Thymus (tissue), 11 donors: ENCODE measurements at regions not wholly inside any gene's neighbourhood (a gene's known extent, or its start where the extent isn't known, plus 50 kb on each side); places are given as distances from the start of the nearest gene placed in this dataset.

Source experiments
- DNase-seq, 9 donors: peaks; one replicate each; pipeline ENCODE4 v3.0.0-alpha.2; 2013; ENCODE audit warnings: low spot score in 9 of 9, low read depth in 6 of 9, missing footprints in 1 of 9
- H3K27ac ChIP-seq, 2 donors: one replicate each; pipeline ENCODE4 v1.5.1; 2013; ENCODE audit warnings: control low read depth in 1 of 2, low read depth in 1 of 2, low read length in 1 of 2, mild to moderate bottlenecking in 1 of 2, moderate library complexity in 1 of 2
- H3K27me3 ChIP-seq, 2 donors: one replicate each; pipeline ENCODE4 v1.5.1; 2013; ENCODE audit warnings: low read length in 1 of 2; ENCODE audit not compliant: control insufficient read depth in 2 of 2, insufficient read depth in 1 of 2
- H3K36me3 ChIP-seq, 2 donors: one replicate each; pipeline ENCODE4 v1.5.1; 2013; ENCODE audit warnings: low read length in 1 of 2, mild to moderate bottlenecking in 1 of 2, moderate library complexity in 1 of 2; ENCODE audit not compliant: control insufficient read depth in 2 of 2, insufficient read depth in 2 of 2
- H3K4me1 ChIP-seq, 2 donors: one replicate each; pipeline ENCODE4 v1.5.1; 2013; ENCODE audit warnings: low read length in 2 of 2; ENCODE audit not compliant: control insufficient read depth in 2 of 2, insufficient read depth in 2 of 2
- H3K4me3 ChIP-seq, 2 donors: one replicate each; pipeline ENCODE4 v1.5.1; 2013; ENCODE audit warnings: low read length in 2 of 2, control low read depth in 1 of 2, mild to moderate bottlenecking in 1 of 2
- H3K9me3 ChIP-seq, 2 donors: one replicate each; pipeline ENCODE4 v1.5.1; 2013; ENCODE audit warnings: low read length in 1 of 2, mild to moderate bottlenecking in 1 of 2; ENCODE audit not compliant: control insufficient read depth in 2 of 2, insufficient read depth in 1 of 2
- WGBS: extraction: QIAGEN DNeasy Blood & Tissue Kit; methylation state at CpG from one replicate; pipeline ENCODE4 v1.1.7; 2013; 5-methylcytosine and 5-hydroxymethylcytosine counted together
- donor health status: healthy.

GRCh38 chr21:35942211-35943144 is 117.8 kb downstream of the SETD4 start:
- no peak for DNase-seq
- H3K9me3 ChIP-seq = no peaks in the 10 kb centered on the region
- H3K4me3 ChIP-seq = no peak overlapping the region
- H3K27ac ChIP-seq = no peak overlapping the region
- H3K36me3 ChIP-seq = no peaks in the 10 kb centered on the region
- no peaks in the 10 kb centered on the region for H3K4me1 ChIP-seq
- H3K27me3 ChIP-seq = peaks cover 0 to 3% of the 10 kb centered on the region in 2 donors
- WGBS = 85% methylated on average over 8 of the region's 8 CpGs

- no peaks in the 10 kb centered on the region for H3K36me3 ChIP-seq
- H3K4me1 ChIP-seq = no peaks in the 10 kb centered on the region
- peak in 2 of 9 donors; percentile 32 to 47 for DNase-seq
- no peak overlapping the region for H3K4me3 ChIP-seq
- H3K27me3 ChIP-seq = peaks cover 0 to 3% of the 10 kb centered on the region in 2 donors
- no peak overlapping the region for H3K27ac ChIP-seq
- H3K9me3 ChIP-seq = no peaks in the 10 kb centered on the region
- WGBS = 51% methylated on average over 11 of the region's 11 CpGs
Measured at GRCh38 chr21:35940074-35940927, 120.0 kb downstream of the SETD4 start.

- no peak for DNase-seq
Measured at GRCh38 chr21:35938446-35938845, 121.9 kb downstream of the SETD4 start.

DNA sequence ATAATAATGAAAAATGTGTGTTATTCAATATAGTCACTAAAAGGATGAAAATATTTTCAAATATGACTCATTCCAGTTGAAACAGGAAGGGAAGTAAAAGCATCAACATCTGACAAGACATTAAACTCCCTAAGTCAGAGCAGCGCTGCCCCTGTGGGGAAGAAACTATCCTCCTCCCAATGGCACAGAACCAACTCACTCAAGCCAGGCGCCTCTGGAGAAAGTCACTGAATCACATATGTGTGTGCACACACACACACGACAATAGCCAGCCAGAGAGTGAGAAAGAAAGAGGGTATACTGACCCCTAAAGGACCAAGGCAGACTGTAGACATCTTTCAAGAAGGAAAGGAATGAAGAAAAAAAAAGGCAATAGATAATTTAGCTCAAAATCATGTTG is 126.9 kb downstream of the SETD4 start:
- no peaks in the 10 kb centered on the region for H3K27me3 ChIP-seq
- H3K4me1 ChIP-seq = peaks cover 3 to 11% of the 10 kb centered on the region in 2 donors
- no peak overlapping the region for H3K27ac ChIP-seq
- H3K36me3 ChIP-seq = no peaks in the 10 kb centered on the region
- peak in 1 of 9 donors; percentile 12 for DNase-seq
- no peak overlapping the region for H3K4me3 ChIP-seq
- H3K9me3 ChIP-seq = no peaks in the 10 kb centered on the region
- WGBS = 67% methylated on average over 3 of the region's 3 CpGs

More at GRCh38 chr21:35938446-35938845, 121.9 kb downstream of the SETD4 start:
- Histone ChIP-seq H3K4me1 (no peaks in the 10 kb centered on the region), H3K27ac (no peak overlapping the region), H3K4me3 (no peak overlapping the region), H3K27me3 (peaks cover 0 to 3% of the 10 kb centered on the region in 2 donors), H3K36me3 (no peaks in the 10 kb centered on the region), H3K9me3 (no peaks in the 10 kb centered on the region)
- over 99% methylated on average over 2 of the region's 2 CpGs for WGBS

DNA sequence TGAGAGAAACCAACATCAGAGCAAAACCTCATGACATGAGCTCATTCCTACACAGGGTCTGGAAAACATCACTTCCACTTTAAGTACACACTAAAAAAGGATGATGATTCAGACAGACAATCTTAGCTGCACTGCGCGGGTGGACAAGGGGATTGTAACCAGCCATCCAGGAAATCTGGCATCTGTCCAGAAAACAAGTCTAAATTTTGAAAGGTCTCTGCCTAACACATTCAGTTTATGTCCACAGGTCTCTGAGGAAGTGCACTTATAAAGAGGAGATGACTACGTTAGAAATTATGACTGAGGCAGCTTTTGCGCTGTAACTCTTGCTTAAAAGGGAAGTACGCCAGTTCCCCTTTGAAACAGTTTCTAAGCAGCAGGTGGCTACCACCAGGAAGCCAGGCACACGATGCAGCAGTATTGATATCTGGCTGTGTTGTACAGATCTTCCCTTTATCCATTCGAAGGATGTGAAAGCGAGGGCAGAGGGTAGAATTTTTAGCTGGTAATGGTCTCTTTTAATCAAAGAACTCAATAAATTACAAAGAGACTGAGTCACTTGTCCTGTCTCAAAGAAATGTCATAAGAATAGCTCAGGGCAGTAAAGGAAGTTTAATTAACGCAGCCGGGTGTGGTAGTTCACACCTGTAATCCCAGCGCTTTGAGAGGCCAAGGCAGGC is 128.0 kb downstream of the SETD4 start:
- Histone ChIP-seq H3K4me1 (peaks cover 3 to 11% of the 10 kb centered on the region in 2 donors), H3K27me3 (no peaks in the 10 kb centered on the region), H3K36me3 (no peaks in the 10 kb centered on the region), H3K9me3 (no peaks in the 10 kb centered on the region), H3K4me3 (no peak overlapping the region), H3K27ac (peak overlapping the region in 1 of 2 donors; percentile 12)
- DNase-seq = peak in 7 of 9 donors; percentile 28 to 71 (median 35)
- 7% methylated on average over 11 of the region's 11 CpGs for WGBS

DNA sequence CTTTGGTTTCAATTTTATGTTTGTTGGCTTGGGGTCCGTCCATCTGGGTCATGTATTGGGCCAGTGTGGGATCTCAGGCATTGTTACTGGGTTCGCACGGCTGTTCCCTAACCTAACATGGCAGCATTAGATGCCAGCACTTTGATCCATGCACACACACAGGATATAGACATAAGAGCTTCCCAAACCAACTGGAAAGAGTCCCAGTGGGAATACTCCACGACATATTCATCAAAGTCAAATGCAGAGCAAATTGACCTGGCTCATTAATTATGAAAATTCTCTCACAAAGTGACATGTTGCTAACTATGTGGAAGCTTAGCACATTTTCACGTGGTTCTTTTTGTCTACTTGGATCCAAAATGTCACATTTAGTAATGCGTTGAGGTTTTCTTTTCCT is 130.4 kb downstream of the SETD4 start:
- Histone ChIP-seq H3K27ac (no peak overlapping the region), H3K4me1 (peaks cover 3 to 11% of the 10 kb centered on the region in 2 donors), H3K4me3 (no peak overlapping the region), H3K27me3 (no peaks in the 10 kb centered on the region), H3K9me3 (no peaks in the 10 kb centered on the region), H3K36me3 (no peaks in the 10 kb centered on the region)
- no peak for DNase-seq
- WGBS = 88% methylated on average over 6 of the region's 6 CpGs

DNA sequence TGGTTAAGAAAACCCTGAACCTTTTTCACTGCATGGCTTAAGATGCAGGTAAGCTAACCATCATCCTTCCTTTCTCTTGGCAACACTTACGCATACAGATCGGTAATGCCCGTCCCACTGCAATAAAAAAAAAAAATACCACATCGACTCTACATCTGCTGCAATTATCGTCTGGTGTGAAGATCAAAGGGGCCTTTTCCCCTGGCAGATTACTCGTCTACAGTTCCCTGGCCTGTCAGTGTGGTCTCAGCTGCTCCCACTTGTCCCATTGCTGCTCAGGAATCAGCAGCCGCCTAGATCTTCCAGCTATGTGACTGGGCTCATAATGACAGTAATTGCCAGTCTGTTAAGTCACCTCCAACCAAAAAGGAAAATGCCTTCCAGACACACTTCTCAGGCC is 133.1 kb downstream of the SETD4 start:
- no peak for DNase-seq
- H3K36me3 ChIP-seq = no peaks in the 10 kb centered on the region
- 52% methylated on average over 7 of the region's 7 CpGs for WGBS
- no peak overlapping the region for H3K4me3 ChIP-seq
- H3K4me1 ChIP-seq = peaks cover 0 to 6% of the 10 kb centered on the region in 2 donors
- no peaks in the 10 kb centered on the region for H3K9me3 ChIP-seq
- H3K27ac ChIP-seq = no peak overlapping the region
- no peaks in the 10 kb centered on the region for H3K27me3 ChIP-seq

DNA sequence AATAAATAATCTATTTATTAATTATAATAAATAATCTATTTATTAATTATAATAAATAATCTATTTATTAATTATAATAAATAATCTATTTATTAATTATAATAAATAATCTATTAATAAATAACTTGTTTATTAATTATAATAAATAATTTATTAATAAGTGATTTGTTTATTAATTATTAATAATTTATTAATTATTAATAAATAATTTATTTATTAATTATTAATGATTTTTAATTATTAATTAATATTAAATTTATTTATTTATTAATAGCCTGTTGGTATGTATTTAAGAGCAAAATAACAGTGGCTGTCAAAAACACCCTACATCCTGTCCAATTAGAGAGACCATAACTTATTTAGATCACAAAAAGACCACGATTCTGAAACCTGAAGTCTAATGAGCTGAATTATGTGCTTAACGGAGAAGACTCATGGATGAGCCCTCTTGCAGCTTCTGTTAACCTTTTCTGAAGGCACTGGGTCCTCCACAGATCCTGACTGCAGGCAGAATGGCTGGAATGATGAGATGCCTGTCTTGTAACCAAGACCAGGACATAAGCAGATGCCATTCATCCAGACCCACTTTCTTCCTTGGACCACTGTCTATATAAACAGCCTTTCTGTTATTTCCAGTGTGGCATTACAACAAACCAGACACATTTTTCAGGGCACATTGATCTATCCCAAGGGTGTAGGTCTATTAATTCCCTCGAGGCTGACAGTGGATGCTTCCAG is 134.2 kb downstream of the SETD4 start:
- no peaks in the 10 kb centered on the region for H3K9me3 ChIP-seq
- peaks cover 0 to under 1% of the 10 kb centered on the region in 2 donors for H3K4me1 ChIP-seq
- H3K27me3 ChIP-seq = no peaks in the 10 kb centered on the region
- H3K4me3 ChIP-seq = no peak overlapping the region
- 89% methylated on average over 3 of the region's 3 CpGs for WGBS
- DNase-seq = no peak
- no peaks in the 10 kb centered on the region for H3K36me3 ChIP-seq
- H3K27ac ChIP-seq = no peak overlapping the region
